NCI-H526 treated with DMSO at 0.1 percent for 48 hours (cell line): ENCODE measurements at regions not wholly inside any gene's neighbourhood (a gene's known extent, or its start where the extent isn't known, plus 50 kb on each side); places are given as distances from the start of the nearest gene placed in this dataset.
"Not testable (repeated sequence)": the region's sequence is repeated elsewhere in the genome, so short reads cannot be mapped to it uniquely, and the experiment has no call there.

Source experiments
- DNase-seq: peaks from one replicate; lab custom pipeline; 2025; lab: John Stamatoyannopoulos, UW

- not testable (repeated sequence) for DNase-seq
These were observed 82.0 kb upstream of the DLX6 start for GRCh38 chr7:96923345-96923744.

- no peak for DNase-seq
These were observed 78.2 kb upstream of the DLX6 start for GRCh38 chr7:96927131-96927530.

GRCh38 chr7:96928965-96929364, 76.4 kb upstream of the DLX6 start:
- no peak for DNase-seq

- DNase-seq = no peak
These were observed 73.5 kb upstream of the DLX6 start for GRCh38 chr7:96931891-96932290.

- no peak for DNase-seq
These were observed 72.2 kb upstream of the DLX6 start for GRCh38 chr7:96933067-96933645.

GRCh38 chr7:96936621-96937020, 68.7 kb upstream of the DLX6 start:
- no peak for DNase-seq

- DNase-seq = no peak
These were observed 63.2 kb upstream of the DLX6 start for GRCh38 chr7:96942112-96942511.

GRCh38 chr7:96949766-96950165, 55.6 kb upstream of the DLX6 start:
- no peak for DNase-seq

- DNase-seq = no peak
These were observed 52.4 kb upstream of the DLX6 start for GRCh38 chr7:96952974-96953391.

- DNase-seq = no peak
These were observed 51.5 kb upstream of the DLX6 start for GRCh38 chr7:96953676-96954513.
